Panc1 (cell line): ENCODE measurements at regions not wholly inside any gene's neighbourhood (a gene's known extent, or its start where the extent isn't known, plus 50 kb on each side); places are given as distances from the start of the nearest gene placed in this dataset.

Experiments used
- ATAC-seq: fragments of 200-7000 bp; cut with Tn5 transposase; 2 replicates; pipeline ENCODE4 v1.9.1; 2020; ENCODE audit warnings: mild to moderate bottlenecking, moderate library complexity
- BruUV-seq: library from RNA; stranded (reverse); fragments of 400-500 nt; replicated peaks from 2 replicates; lab custom pipeline; 2021; lab: Mats Ljungman, UMichigan
- CTCF ChIA-PET: fragments of 300-600 bp; sonication (Branson Sonifier 250); formaldehyde crosslinking; loops from one replicate; lab custom pipeline; 2022; ENCODE audit warnings: antibody characterized with exemption; lab: Charles Lee
- POLR2A ChIA-PET: fragments of 300-600 bp; sonication (Branson Sonifier 250); formaldehyde crosslinking; loops from one replicate; lab custom pipeline; 2022; ENCODE audit warnings: antibody characterized with exemption; lab: Charles Lee
- DNase-seq: peaks from one replicate; pipeline ENCODE4 v3.0.0-alpha.2; 2010; ENCODE audit warnings: low read depth, low spot score
- H3K27ac ChIP-seq: 2 replicates; pipeline ENCODE4 v1.5.1; 2011; ENCODE audit warnings: mild to moderate bottlenecking, low read length, inconsistent platforms
- H3K27me3 ChIP-seq: fragments of 200-500 bp; sonication (Bioruptor generic); 2 replicates; pipeline ENCODE4 v1.6.0; 2014; ENCODE audit warnings: low read length, inconsistent platforms; ENCODE audit not compliant: control insufficient read depth, insufficient read depth
- H3K36me3 ChIP-seq: fragments of 200-500 bp; sonication (Bioruptor generic); 2 replicates; pipeline ENCODE4 v1.5.1; 2014; ENCODE audit warnings: inconsistent platforms, mild to moderate bottlenecking, low read length, moderate library complexity; ENCODE audit not compliant: control insufficient read depth, insufficient read depth
- H3K4me1 ChIP-seq: 2 replicates; pipeline ENCODE4 v1.5.1; 2011; ENCODE audit warnings: inconsistent platforms, mild to moderate bottlenecking, low read length, moderate library complexity; ENCODE audit not compliant: control insufficient read depth, insufficient read depth
- H3K4me3 ChIP-seq, 2 experiments: 2 replicates each; pipeline ENCODE4 v1.5.1; 2011 to 2012; ENCODE audit warnings: low read depth in 2 of 2, low read length in 2 of 2, mild to moderate bottlenecking in 2 of 2, inconsistent platforms in 1 of 2, moderate library complexity in 1 of 2
- H3K9me3 ChIP-seq: fragments of 200-500 bp; sonication (Bioruptor generic); 2 replicates; pipeline ENCODE4 v1.5.1; 2014; ENCODE audit warnings: low read depth, mild to moderate bottlenecking, inconsistent platforms, low read length, moderate library complexity; ENCODE audit not compliant: control insufficient read depth, insufficient read depth
- POLR2AphosphoS5 ChIP-seq: IDR thresholded peaks from 2 replicates; pipeline ENCODE4 v1.6.1; 2012; ENCODE audit warnings: mild to moderate bottlenecking, low read depth, low read length, moderate library complexity
- SIN3A ChIP-seq: IDR thresholded peaks from 2 replicates; pipeline ENCODE4 v1.6.1; 2012; ENCODE audit warnings: low read depth, mild to moderate bottlenecking, low read length, moderate library complexity, borderline replicate concordance; ENCODE audit not compliant: insufficient read depth
- TCF7L2 ChIP-seq: IDR thresholded peaks from 2 replicates; pipeline ENCODE4 v1.6.1; 2011; ENCODE audit warnings: mild to moderate bottlenecking, low read depth, low read length, inconsistent platforms
- in situ Hi-C: cut with HindIII; loops from 2 replicates; pipeline ENCODE4 v1.10.0; 2016; ENCODE audit warnings: low sequenced_read_pairs, low pct_unique_long_range_greater_than_20kb
- intact Hi-C: fragments of 100-400 bp; cut with micrococcal nuclease; formaldehyde crosslinking; loops from one replicate; pipeline ENCODE4 v1.10.0; 2022; ENCODE audit not compliant: unreplicated experiment
- TF ChIP-seq, protein P1 (sequence below), 2 experiments: IDR thresholded peaks; 2 replicates each; pipeline ENCODE4 v1.6.1; 2011 to 2012; ENCODE audit warnings: low read depth in 2 of 2, control low read depth in 1 of 2, low read length in 1 of 2, mild to moderate bottlenecking in 1 of 2, moderate library complexity in 1 of 2; ENCODE audit not compliant: insufficient read depth in 1 of 2
- TF ChIP-seq, protein P2 (sequence below): fragments of 450-650 bp; IDR thresholded peaks from 2 replicates; pipeline ENCODE4 v1.5.1; 2017; ENCODE audit warnings: mild to moderate bottlenecking

DNA sequence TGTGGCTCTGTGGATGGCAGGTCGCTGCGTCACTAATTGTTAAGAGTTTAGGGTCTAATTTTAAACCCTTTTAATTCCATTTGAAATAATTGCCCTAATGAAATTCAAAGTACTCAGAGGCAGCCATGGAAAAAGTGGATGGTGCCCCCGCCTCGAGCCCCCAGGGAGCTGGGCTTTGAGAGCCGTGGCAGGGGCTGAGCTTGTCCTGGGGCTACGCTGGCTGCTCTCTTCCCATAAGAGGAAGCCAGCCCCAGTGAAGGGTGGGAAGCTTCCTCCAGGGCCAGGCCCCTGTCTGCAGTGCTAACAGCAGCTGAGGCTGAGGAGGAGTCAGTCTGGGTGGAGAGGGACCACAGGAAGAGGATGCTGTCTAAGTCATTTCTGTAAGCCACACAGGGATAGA lies 315.0 kb upstream of the POU3F1 start:
- POLR2A ChIA-PET, result no interaction called here
- no peak for TF ChIP-seq TCF7L2
- no peak for TF ChIP-seq POLR2AphosphoS5
- TF ChIP-seq, protein P1, sequence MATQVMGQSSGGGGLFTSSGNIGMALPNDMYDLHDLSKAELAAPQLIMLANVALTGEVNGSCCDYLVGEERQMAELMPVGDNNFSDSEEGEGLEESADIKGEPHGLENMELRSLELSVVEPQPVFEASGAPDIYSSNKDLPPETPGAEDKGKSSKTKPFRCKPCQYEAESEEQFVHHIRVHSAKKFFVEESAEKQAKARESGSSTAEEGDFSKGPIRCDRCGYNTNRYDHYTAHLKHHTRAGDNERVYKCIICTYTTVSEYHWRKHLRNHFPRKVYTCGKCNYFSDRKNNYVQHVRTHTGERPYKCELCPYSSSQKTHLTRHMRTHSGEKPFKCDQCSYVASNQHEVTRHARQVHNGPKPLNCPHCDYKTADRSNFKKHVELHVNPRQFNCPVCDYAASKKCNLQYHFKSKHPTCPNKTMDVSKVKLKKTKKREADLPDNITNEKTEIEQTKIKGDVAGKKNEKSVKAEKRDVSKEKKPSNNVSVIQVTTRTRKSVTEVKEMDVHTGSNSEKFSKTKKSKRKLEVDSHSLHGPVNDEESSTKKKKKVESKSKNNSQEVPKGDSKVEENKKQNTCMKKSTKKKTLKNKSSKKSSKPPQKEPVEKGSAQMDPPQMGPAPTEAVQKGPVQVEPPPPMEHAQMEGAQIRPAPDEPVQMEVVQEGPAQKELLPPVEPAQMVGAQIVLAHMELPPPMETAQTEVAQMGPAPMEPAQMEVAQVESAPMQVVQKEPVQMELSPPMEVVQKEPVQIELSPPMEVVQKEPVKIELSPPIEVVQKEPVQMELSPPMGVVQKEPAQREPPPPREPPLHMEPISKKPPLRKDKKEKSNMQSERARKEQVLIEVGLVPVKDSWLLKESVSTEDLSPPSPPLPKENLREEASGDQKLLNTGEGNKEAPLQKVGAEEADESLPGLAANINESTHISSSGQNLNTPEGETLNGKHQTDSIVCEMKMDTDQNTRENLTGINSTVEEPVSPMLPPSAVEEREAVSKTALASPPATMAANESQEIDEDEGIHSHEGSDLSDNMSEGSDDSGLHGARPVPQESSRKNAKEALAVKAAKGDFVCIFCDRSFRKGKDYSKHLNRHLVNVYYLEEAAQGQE (IDR thresholded peaks at IDR 0.05; ENCODE audit: insufficient read depth in 1 of 2, low read depth in 2 of 2, low read length in 1 of 2), result no peak
- no peak for TF ChIP-seq SIN3A
- TF ChIP-seq, protein P2, sequence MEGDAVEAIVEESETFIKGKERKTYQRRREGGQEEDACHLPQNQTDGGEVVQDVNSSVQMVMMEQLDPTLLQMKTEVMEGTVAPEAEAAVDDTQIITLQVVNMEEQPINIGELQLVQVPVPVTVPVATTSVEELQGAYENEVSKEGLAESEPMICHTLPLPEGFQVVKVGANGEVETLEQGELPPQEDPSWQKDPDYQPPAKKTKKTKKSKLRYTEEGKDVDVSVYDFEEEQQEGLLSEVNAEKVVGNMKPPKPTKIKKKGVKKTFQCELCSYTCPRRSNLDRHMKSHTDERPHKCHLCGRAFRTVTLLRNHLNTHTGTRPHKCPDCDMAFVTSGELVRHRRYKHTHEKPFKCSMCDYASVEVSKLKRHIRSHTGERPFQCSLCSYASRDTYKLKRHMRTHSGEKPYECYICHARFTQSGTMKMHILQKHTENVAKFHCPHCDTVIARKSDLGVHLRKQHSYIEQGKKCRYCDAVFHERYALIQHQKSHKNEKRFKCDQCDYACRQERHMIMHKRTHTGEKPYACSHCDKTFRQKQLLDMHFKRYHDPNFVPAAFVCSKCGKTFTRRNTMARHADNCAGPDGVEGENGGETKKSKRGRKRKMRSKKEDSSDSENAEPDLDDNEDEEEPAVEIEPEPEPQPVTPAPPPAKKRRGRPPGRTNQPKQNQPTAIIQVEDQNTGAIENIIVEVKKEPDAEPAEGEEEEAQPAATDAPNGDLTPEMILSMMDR, result no peak
- no peaks in the 10 kb centered on the region for H3K4me1 ChIP-seq
- BruUV-seq, result no TSS peak
- no peaks in the 10 kb centered on the region for H3K36me3 ChIP-seq
- intact Hi-C loops (no loop called here), in situ Hi-C loops (no loop called here)
- H3K9me3 ChIP-seq, result no peaks in the 10 kb centered on the region
- CTCF ChIA-PET, result no interaction called here
- ATAC-seq (no peak), DNase-seq (no peak)
- H3K4me3 ChIP-seq, result no peak overlapping the region
- peaks cover 5% of the 10 kb centered on the region for H3K27me3 ChIP-seq
- H3K27ac ChIP-seq, result no peak overlapping the region

DNA sequence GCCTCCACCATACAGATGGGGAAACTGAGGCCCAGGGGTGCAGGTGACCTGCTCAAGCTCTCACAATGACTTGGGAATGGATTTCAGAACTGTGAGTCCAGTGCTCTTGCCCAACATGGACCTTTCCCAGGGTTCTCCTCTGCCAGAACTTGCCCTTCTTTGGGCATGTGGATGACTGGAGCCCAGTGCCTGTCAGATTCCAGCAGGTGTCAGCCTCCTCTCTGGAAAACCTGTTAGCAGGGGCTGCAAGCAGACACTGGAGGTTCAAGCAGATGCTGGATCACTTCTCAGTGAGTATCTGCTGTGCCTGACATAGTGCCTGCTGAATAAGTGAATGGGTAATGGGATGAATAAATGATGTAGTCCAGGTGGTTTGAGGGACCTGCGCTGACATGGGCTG lies 314.2 kb upstream of the POU3F1 start:
- H3K36me3 ChIP-seq, result no peaks in the 10 kb centered on the region
- no peaks in the 10 kb centered on the region for H3K4me1 ChIP-seq
- no peaks in the 10 kb centered on the region for H3K9me3 ChIP-seq
- H3K27ac ChIP-seq, result no peak overlapping the region
- peaks cover 5% of the 10 kb centered on the region for H3K27me3 ChIP-seq
- no TSS peak for BruUV-seq
- DNase-seq (no peak), ATAC-seq (no peak)
- ChIA-PET POLR2A (no interaction called here), CTCF (no interaction called here)
- no peak overlapping the region for H3K4me3 ChIP-seq
- in situ Hi-C loops (no loop called here), intact Hi-C loops (no loop called here)
- TF ChIP-seq, protein P2, result 0 out of 2 replicates have a peak, but pooled peaks have one; percentile 8
- TF ChIP-seq, protein P1 (IDR thresholded peaks at IDR 0.05; ENCODE audit: insufficient read depth in 1 of 2, low read depth in 2 of 2, low read length in 1 of 2), result no peak
